Right lobe of liver (tissue), 6 donors: ENCODE measurements at regions not wholly inside any gene's neighbourhood (a gene's known extent, or its start where the extent isn't known, plus 50 kb on each side); places are given as distances from the start of the nearest gene placed in this dataset.
A peak's percentile ranks its signal among the peaks of the same experiment; 100 is the strongest.

Experiments
- ATAC-seq, 4 donors: fragments of 200-7000 bp; cut with Tn5 transposase; one replicate each; pipeline ENCODE4 v1.9.1; 2020; ENCODE audit warnings: mild to moderate bottlenecking in 4 of 4, moderate library complexity in 4 of 4
- DNase-seq, 3 donors: peaks; one replicate each; pipeline ENCODE4 v3.0.0-alpha.2; 2020
- H3K27ac ChIP-seq, 3 donors: fragments of 200-600 bp; one replicate each; pipeline ENCODE4 v1.8.0; 2022
- H3K27me3 ChIP-seq, 2 donors: fragments of 200-600 bp; one replicate each; pipeline ENCODE4 v1.8.0; 2022
- H3K36me3 ChIP-seq, 4 donors: fragments of 200-600 bp; sonication (generic) in 1 of 4; one replicate each; pipeline versions ENCODE4 v1.5.1 to v1.8.0; 2017 to 2022; ENCODE audit warnings: control low read depth in 1 of 4
- H3K4me1 ChIP-seq, 4 donors: fragments of 200-600 bp; sonication (generic) in 1 of 4; one replicate each; pipeline versions ENCODE4 v1.5.1 to v1.8.0; 2017 to 2022; ENCODE audit warnings: control low read depth in 1 of 4
- H3K4me3 ChIP-seq, 3 donors: fragments of 200-600 bp; one replicate each; pipeline ENCODE4 v1.8.0; 2022
- H3K9me3 ChIP-seq, 4 donors: fragments of 200-600 bp; sonication (generic) in 1 of 4; one replicate each; pipeline versions ENCODE4 v1.5.1 to v1.8.0; 2017 to 2022; ENCODE audit warnings: control low read depth in 1 of 4
- CTCF ChIP-seq, 4 donors: fragments of 200-600 bp in 3 of 4; fragments of 450-650 bp in 1 of 4; IDR thresholded peaks; one replicate each; pipeline versions ENCODE4 v1.5.1 to v1.8.0; 2016 to 2022; ENCODE audit warnings: antibody characterized with exemption in 4 of 4, mild to moderate bottlenecking in 2 of 4
- POLR2A ChIP-seq: fragments of 450-650 bp; IDR thresholded peaks from one replicate; pipeline ENCODE4 v1.6.1; 2017; ENCODE audit warnings: antibody characterized with exemption, mild to moderate bottlenecking
- WGBS: methylation state at CpG from one replicate; pipeline ENCODE4 v1.1.6; 2018; ENCODE audit warnings: low coverage, low lambda C conversion rate; ENCODE audit not compliant: insufficient coverage; ENCODE audit errors: missing lambda C conversion rate; 5-methylcytosine and 5-hydroxymethylcytosine counted together
- intact Hi-C, 2 donors: fragments of 100-400 bp; cut with DNase I; formaldehyde crosslinking; loops; one replicate each; pipeline versions ENCODE4 v1.11.2 to v1.14.1; 2022
- donor health status: DM: no; HTN: yes; CAD: no.
- donor health status: DM: no; HTN: no; CAD: no.
- donor health status: DM: no; HTN: no; CAD: no.
- donor health status: DM: no; HTN: yes; CAD: no.
- donor health status: DM: no; HTN: yes; CAD: no.

- intact Hi-C loops = loop anchor here in 1 of 2 donors (10.0 kb wide), 1 partner anchor 154 kb away; no protein-coding TSS in a partner anchor
- WGBS = 12% methylated on average over 3 of the region's 3 CpGs
Measured at GRCh38 chr4:138030375-138030774, 211.8 kb downstream of the SLC7A11 start.

GRCh38 chr4:138028923-138029322 lies 213.2 kb downstream of the SLC7A11 start:
- no peak for DNase-seq
- H3K27ac ChIP-seq = no peak overlapping the region
- no peak for ATAC-seq
- peaks cover 0 to 1% (median 0%) of the 10 kb centered on the region in 4 donors for H3K4me1 ChIP-seq
- TF ChIP-seq POLR2A = no peak
- TF ChIP-seq CTCF (IDR thresholded peaks at IDR 0.05) = no peak
- H3K9me3 ChIP-seq = no peaks in the 10 kb centered on the region
- H3K27me3 ChIP-seq = no peaks in the 10 kb centered on the region
- 67% methylated on average over 1 of the region's 1 CpG for WGBS
- intact Hi-C loops = no loop called here
- no peak overlapping the region for H3K4me3 ChIP-seq
- no peaks in the 10 kb centered on the region for H3K36me3 ChIP-seq

More at GRCh38 chr4:138030375-138030774, 211.8 kb downstream of the SLC7A11 start:
- no peaks in the 10 kb centered on the region for H3K27me3 ChIP-seq
- no peak for DNase-seq
- ATAC-seq = peak in 2 of 4 donors; percentile 43 to 50
- H3K36me3 ChIP-seq = no peaks in the 10 kb centered on the region
- H3K4me3 ChIP-seq = no peak overlapping the region
- TF ChIP-seq POLR2A (no peak), CTCF (IDR thresholded peaks at IDR 0.05) (no peak)
- H3K9me3 ChIP-seq = no peaks in the 10 kb centered on the region
- H3K27ac ChIP-seq = no peak overlapping the region
- H3K4me1 ChIP-seq = peaks cover 0 to 1% (median 0%) of the 10 kb centered on the region in 4 donors

GRCh38 chr4:138021139-138021830 lies 220.9 kb downstream of the SLC7A11 start:
- Histone ChIP-seq H3K36me3 (no peaks in the 10 kb centered on the region), H3K9me3 (no peaks in the 10 kb centered on the region), H3K27ac (no peak overlapping the region), H3K4me1 (no peaks in the 10 kb centered on the region), H3K4me3 (no peak overlapping the region), H3K27me3 (no peaks in the 10 kb centered on the region)
- DNase-seq (no peak), ATAC-seq (no peak)
- TF ChIP-seq POLR2A = no peak
- no peak for TF ChIP-seq CTCF (IDR thresholded peaks at IDR 0.05)
- intact Hi-C loops = no loop called here
- WGBS = 29% methylated on average over 3 of the region's 3 CpGs

- no peak for DNase-seq
- intact Hi-C loops = no loop called here
Measured at GRCh38 chr4:138014590-138015288, 227.4 kb downstream of the SLC7A11 start.

More at GRCh38 chr4:138014590-138015288, 227.4 kb downstream of the SLC7A11 start:
- 70% methylated on average over 6 of the region's 6 CpGs for WGBS
- Histone ChIP-seq H3K27me3 (no peaks in the 10 kb centered on the region), H3K4me3 (no peak overlapping the region), H3K27ac (no peak overlapping the region), H3K36me3 (no peaks in the 10 kb centered on the region), H3K4me1 (no peaks in the 10 kb centered on the region), H3K9me3 (no peaks in the 10 kb centered on the region)
- TF ChIP-seq CTCF (IDR thresholded peaks at IDR 0.05) (no peak), POLR2A (no peak)
- ATAC-seq = no peak
